ENCODE measurements at regions not wholly inside any gene's neighbourhood (a gene's known extent, or its start where the extent isn't known, plus 50 kb on each side); places are given as distances from the start of the nearest gene placed in this dataset.

- no peak overlapping the region for H2BK120ac ChIP-seq (ENCODE audit: low read depth, low read length, poor library complexity, severe bottlenecking)
Measured at GRCh38 chr2:145824384-145824783, 1304.5 kb upstream of the ZEB2 start.

More at GRCh38 chr2:145824384-145824783, 1304.5 kb upstream of the ZEB2 start:
- Histone ChIP-seq H2AK5ac (ENCODE audit: insufficient read length, low read length) (no peak overlapping the region), H2BK5ac (ENCODE audit: insufficient read length, low read length) (no peak overlapping the region), H3K9ac (ENCODE audit: extremely low read depth, insufficient read length, low read length) (no peak overlapping the region), H3K4me1 (ENCODE audit: insufficient read depth, low read length) (no peaks in the 10 kb centered on the region), H4K91ac (ENCODE audit: insufficient read length, low read depth, low read length) (no peak overlapping the region), H2BK20ac (ENCODE audit: low read depth, low read length, poor library complexity, severe bottlenecking) (no peak overlapping the region), H3K27me3 (ENCODE audit: insufficient read depth, low read length) (no peaks in the 10 kb centered on the region), H3K79me2 (ENCODE audit: insufficient read depth, low read length) (no peaks in the 10 kb centered on the region), H2BK12ac (ENCODE audit: insufficient read length, low read depth, low read length) (no peak overlapping the region), H4K5ac (ENCODE audit: insufficient read length, low read depth, low read length) (no peak overlapping the region), H3K14ac (ENCODE audit: insufficient read depth, low read length) (no peak overlapping the region), H4K8ac (replicated peaks; ENCODE audit: insufficient read length, low read depth, low read length) (no peak overlapping the region), H3K4me2 (ENCODE audit: insufficient read depth, insufficient read length, low read length) (no peak overlapping the region), H3K9me3 (ENCODE audit: control insufficient read depth, low read depth, low read length) (no peaks in the 10 kb centered on the region), H3K23ac (ENCODE audit: insufficient read length, low read depth, low read length) (no peak overlapping the region), H3K4ac (ENCODE audit: low read depth, low read length) (no peak overlapping the region), H2AFZ (ENCODE audit: low read length) (no peak overlapping the region), H3K18ac (ENCODE audit: insufficient read length, low read depth, low read length) (no peak overlapping the region), H3K79me1 (ENCODE audit: insufficient read depth, low read depth, low read length, poor library complexity, severe bottlenecking) (no peaks in the 10 kb centered on the region), H3K56ac (ENCODE audit: insufficient read length, low read depth, low read length) (no peak overlapping the region), H4K20me1 (ENCODE audit: control insufficient read depth, insufficient read depth, insufficient read length) (no peaks in the 10 kb centered on the region), H3K23me2 (ENCODE audit: insufficient read length, low read depth, low read length, poor library complexity, severe bottlenecking) (no peaks in the 10 kb centered on the region), H2BK15ac (ENCODE audit: low read depth, low read length) (no peak overlapping the region), H3T11ph (ENCODE audit: low read length) (no peak overlapping the region), H3K27ac (ENCODE audit: insufficient read length, low read depth, low read length) (no peak overlapping the region)
- Mint-ChIP-seq H3K9me3 (no peaks in the 10 kb centered on the region; a peak in 1 of 5 replicates), H3K27me3 (ENCODE audit: low read depth) (no peaks in the 10 kb centered on the region; the same call in 1 of the 2 replicates), H3K4me3 (no peak overlapping the region), H3K27ac (no peak overlapping the region), H3K36me3 (ENCODE audit: insufficient read depth in 1 of 3, low read depth in 3 of 3) (no peaks in the 10 kb centered on the region), H3K4me1 (peaks cover 20 to 23% of the 10 kb centered on the region in 2 experiments)
- TF ChIP-seq, protein P1, sequence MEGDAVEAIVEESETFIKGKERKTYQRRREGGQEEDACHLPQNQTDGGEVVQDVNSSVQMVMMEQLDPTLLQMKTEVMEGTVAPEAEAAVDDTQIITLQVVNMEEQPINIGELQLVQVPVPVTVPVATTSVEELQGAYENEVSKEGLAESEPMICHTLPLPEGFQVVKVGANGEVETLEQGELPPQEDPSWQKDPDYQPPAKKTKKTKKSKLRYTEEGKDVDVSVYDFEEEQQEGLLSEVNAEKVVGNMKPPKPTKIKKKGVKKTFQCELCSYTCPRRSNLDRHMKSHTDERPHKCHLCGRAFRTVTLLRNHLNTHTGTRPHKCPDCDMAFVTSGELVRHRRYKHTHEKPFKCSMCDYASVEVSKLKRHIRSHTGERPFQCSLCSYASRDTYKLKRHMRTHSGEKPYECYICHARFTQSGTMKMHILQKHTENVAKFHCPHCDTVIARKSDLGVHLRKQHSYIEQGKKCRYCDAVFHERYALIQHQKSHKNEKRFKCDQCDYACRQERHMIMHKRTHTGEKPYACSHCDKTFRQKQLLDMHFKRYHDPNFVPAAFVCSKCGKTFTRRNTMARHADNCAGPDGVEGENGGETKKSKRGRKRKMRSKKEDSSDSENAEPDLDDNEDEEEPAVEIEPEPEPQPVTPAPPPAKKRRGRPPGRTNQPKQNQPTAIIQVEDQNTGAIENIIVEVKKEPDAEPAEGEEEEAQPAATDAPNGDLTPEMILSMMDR (conservative IDR thresholded peaks at IDR 0.05) = no peak
- no CpG with 5 or more reads among the region's 3 CpGs for WGBS (ENCODE audit: extremely low coverage, insufficient read length, low lambda C conversion rate)
- no peak for DNase-seq
